C4-2B (cell line): ENCODE measurements at regions not wholly inside any gene's neighbourhood (a gene's known extent, or its start where the extent isn't known, plus 50 kb on each side); places are given as distances from the start of the nearest gene placed in this dataset.

Source experiments
- ZFX ChIP-seq: fragments of 450-650 bp; IDR thresholded peaks from 2 replicates; pipeline ENCODE4 v1.6.1; 2017
- TF ChIP-seq, protein P1 (sequence below): fragments of 450-650 bp; conservative IDR thresholded peaks from 2 replicates; pipeline ENCODE4 v1.5.1; 2017; ENCODE audit warnings: mild to moderate bottlenecking

DNA sequence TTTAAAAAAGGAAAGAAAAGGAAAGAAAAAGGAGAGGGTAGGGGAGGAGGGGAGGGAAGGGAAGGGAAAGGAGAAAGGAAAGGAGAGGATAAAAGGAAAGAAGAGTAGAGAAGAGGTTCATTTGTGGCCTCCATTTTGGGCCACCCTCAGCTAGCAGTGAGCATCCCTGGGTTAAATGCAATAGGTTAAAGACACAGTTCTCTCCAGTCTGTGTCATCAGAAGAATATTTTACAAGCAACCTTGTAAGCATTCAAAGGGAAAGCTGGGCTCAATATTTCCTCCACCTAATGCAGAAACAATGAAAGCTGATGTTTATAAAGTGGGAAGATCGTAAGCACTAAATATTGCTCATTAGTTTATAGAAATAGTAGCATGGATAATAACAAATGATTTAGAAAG, 219.1 kb upstream of the PITRM1 start:
- TF ChIP-seq, protein P1, sequence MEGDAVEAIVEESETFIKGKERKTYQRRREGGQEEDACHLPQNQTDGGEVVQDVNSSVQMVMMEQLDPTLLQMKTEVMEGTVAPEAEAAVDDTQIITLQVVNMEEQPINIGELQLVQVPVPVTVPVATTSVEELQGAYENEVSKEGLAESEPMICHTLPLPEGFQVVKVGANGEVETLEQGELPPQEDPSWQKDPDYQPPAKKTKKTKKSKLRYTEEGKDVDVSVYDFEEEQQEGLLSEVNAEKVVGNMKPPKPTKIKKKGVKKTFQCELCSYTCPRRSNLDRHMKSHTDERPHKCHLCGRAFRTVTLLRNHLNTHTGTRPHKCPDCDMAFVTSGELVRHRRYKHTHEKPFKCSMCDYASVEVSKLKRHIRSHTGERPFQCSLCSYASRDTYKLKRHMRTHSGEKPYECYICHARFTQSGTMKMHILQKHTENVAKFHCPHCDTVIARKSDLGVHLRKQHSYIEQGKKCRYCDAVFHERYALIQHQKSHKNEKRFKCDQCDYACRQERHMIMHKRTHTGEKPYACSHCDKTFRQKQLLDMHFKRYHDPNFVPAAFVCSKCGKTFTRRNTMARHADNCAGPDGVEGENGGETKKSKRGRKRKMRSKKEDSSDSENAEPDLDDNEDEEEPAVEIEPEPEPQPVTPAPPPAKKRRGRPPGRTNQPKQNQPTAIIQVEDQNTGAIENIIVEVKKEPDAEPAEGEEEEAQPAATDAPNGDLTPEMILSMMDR = no peak
- TF ChIP-seq ZFX = no peak
